Fibroblast of pulmonary artery (primary cell): ENCODE measurements at regions not wholly inside any gene's neighbourhood (a gene's known extent, or its start where the extent isn't known, plus 50 kb on each side); places are given as distances from the start of the nearest gene placed in this dataset.

Experiments used
- DNase-seq: peaks from one replicate; pipeline ENCODE4 v3.0.0-alpha.2; 2010; ENCODE audit warnings: low read depth
- H3K4me3 ChIP-seq: replicated peaks from 2 replicates; pipeline ENCODE4 v1.5.1; 2011; ENCODE audit warnings: low read depth, mild to moderate bottlenecking, control low read depth, low read length, moderate library complexity
- CTCF ChIP-seq: IDR thresholded peaks from 2 replicates; pipeline ENCODE4 v1.5.1; 2011; ENCODE audit warnings: mild to moderate bottlenecking, control low read depth, low read length, inconsistent platforms; ENCODE audit errors: missing control alignments

- TF ChIP-seq CTCF = no peak
- no peak for DNase-seq
Observed at GRCh38 chr12:64997858-64998257, 123.2 kb downstream of the WIF1 start.

DNA sequence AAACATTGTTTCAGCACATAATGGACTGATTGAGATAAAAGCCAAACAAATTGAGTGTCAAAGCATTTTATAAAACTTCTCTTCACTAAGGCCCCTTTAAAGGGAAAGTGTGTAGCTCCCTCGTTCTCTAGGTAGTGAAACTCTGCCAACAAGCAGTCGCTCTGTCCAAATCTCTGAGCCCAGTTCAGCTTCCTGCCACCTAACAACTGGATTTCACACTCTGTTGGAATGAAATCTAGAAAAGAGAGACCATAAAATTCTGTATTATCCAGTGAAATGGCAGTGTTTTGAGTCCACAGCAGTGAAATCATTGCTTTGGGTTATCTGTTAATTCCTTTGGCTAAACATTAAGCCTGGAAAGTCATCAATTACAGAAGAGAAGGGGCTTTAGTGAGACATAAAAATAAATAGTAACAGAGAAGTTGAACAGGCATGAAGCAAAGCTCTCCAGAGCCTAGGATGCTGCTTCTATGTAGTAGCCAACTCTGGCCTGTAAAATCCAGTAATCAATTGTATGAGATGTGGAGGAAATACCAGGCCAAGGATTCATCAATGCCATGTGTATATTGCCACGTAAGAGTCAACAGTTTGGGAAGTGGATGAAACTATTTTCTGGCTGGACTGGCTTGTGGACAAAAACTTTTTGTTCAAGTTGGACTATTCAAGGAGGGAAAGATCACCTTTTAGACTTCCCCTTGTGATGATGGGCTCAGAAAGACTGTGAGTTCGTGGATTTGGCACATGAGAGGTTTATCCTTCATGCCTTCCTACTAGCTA, 122.5 kb downstream of the WIF1 start:
- no peak for TF ChIP-seq CTCF
- no peak overlapping the region for H3K4me3 ChIP-seq
- DNase-seq = no peak

More at GRCh38 chr12:64997858-64998257, 123.2 kb downstream of the WIF1 start:
- no peak overlapping the region for H3K4me3 ChIP-seq

DNA sequence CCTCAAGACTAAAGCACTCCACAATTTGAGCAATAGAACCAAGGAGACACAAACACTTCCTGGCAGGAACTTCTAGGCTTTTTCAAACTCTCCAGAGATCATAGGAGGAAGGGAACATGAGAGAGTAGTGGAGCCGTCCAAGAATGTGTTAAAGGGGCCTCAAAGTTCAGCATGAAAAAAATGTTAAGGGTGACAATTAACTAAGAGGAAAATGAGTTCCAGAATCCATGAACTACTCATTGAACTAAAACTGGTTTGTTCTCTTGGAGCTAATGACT, 122.0 kb downstream of the WIF1 start:
- TF ChIP-seq CTCF = no peak
- no peak overlapping the region for H3K4me3 ChIP-seq
- no peak for DNase-seq
